ENCODE measurements at regions not wholly inside any gene's neighbourhood (a gene's known extent, or its start where the extent isn't known, plus 50 kb on each side); places are given as distances from the start of the nearest gene placed in this dataset.
"Not testable (repeated sequence)": the region's sequence is repeated elsewhere in the genome, so short reads cannot be mapped to it uniquely, and the experiment has no call there.

DNA sequence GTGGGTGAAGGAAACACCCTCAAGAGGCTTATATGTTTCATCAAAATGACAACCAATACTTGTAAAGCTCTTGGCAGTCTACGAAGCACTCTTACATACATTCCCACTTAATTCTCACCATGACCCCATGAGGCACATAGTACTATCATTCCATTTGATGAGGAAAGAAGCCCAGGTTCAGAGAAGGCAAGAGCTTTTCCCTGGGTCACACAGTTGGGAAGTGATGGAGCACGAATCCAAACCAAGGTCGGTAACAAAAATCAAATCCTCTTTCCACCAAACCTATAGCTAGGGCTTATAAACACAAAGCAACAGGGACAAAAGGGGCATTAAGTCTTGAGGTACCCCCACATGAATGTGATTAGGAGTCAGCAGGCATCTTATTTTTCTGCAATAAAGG is 187.1 kb downstream of the UACA start:
- DNase-seq, result no peak

DNA sequence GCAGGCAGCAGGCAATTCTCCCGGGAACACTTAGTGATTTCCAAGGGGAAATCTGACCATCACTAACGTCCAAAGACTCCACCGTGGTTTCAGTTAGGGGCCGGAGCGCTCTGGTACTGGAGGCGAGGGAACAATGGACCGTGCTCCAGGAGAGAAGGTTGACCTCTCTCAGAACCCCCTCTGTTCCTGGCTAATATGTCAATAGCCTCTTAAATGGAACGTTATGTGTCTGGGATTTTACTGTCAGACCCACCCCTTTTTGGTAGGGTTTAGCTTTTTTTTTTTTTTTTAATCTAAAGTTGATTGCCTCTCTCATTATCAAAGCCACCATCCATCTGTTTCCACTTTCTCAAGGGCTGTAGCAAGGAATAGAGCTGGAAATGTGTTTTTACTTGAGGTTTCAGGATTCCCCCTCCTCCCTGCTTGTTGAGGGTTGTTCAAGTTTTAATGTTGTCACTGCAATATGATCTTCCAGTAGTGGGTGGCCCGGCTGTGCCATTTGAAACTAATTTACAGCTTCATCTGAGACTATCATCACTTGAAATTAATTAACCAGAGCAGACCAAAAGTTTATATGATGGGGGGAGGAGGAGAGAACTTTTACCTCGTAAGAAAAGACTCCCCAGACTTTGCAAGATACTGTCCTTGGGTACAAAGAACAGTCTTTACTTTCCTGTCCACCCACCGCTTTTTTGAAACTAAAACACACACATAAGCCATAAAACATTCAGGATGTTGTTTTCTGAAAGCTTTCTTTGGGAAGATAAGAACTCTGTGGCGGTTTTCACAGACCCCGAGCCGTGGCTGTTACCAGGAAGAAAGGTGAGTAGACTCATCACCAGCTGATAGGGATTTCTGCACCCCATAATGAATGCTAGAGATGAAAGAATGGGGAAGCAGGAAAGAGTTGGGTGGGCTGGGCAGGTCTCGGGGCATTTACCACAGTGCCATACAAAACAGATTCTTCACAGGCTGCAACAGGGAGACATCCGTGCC is 187.8 kb downstream of the UACA start:
- peak; percentile 57 for DNase-seq

DNA sequence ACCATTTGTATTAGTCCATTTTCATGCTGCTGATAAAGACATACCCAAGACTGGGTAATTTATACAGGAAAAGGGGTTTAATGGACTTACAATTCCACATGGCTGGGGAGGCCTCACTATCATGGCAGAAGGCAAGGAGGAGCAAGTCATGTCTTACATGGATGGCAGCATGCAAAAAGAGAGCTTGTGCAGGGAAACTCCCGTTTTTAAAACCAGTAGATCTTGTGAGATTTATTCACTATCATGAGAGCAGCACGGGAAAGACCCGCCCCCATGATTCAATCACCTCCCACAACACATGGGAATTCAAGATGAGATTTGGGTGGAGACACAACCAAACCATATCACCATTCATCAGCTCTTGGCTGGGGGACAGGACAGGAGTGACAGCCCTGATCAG is 189.0 kb downstream of the UACA start:
- not testable (repeated sequence) for DNase-seq

DNA sequence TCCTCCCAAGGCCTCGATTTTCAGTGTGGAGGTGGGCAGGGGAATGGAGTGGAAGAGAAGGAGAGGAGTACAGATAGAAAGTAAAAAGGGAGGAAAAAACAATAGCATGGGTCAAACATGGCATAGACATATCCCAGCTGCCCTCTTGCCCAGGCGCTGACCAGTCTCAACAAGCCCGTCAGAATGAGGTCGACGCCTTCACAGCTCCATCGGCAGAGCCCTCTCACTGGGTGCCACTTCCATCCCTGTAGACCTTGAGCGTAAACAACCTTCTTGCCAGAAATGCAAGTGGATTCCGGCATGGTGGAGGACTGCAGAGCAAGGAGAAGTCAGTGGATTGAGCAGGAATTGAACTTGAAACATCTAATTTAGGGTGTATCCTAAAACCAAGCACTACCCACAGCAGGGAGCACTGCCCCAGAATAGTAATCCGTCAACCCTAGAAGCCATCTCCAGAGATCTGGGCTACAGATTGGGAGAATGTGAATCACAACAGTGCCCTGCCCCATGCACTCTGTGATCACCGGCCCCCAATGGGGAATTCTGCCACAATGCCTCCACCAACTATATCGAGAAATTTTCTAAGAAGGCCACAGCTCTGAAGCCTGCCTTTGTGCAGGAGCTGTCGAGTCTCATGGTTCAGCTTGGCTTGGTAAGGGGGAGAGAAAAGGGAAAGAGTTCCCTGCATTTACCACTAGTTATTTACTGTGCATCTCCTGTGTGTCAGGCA is 190.1 kb downstream of the UACA start:
- DNase-seq, result no peak

DNA sequence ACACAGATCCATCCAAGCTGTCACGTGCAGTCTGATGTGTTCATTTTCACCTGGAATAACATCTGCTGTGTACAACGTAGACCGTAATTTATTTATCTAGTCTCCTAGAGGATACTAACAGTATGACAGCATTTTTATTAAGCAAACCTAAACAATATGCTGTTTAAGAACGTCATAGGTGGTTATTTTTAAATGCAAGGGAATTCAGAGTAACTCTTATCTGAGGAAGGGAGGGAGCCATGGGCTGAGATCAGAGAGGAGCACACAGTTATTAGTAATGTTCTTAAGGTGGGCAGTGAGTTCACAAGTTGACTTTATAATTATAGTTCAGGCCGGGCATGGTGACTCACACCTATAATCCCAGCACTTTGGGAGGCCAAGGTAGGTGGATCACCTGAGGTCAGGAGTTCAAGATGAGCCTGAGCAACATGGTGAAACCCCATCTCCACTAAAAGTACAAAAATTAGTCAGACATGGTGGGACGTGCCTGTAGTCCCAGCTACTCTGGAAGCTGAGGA is 193.6 kb downstream of the UACA start:
- no peak for DNase-seq

DNA sequence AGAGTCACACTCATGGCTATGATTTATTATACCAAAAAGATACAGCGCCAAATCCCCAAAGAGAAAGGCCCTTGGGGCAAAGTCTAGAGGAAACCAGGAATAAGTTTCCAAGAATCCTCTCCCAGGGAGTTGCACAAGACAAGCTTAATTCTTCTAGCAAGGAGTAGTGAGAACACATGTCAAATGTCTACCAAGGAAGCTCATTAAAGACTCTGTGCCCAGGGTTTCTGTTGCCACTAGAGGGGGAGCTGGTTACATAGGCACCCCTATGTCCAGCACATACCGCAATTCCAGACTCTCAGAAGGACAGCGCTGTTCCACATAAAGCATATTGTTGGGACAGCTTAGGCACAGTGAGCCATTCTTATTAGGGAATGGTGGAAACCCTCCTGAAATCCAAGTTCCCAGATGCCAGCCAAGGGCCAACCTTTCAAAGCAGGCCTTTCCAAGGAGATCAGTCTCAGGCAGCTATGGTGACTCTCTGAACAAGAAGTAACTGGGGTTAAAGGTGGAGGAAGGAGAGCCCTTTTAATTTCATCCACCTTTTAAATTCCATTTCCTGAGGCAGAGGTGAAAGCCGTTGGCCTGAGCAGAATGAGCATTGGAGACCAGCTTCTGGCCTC is 194.2 kb downstream of the UACA start:
- DNase-seq, result no peak

DNA sequence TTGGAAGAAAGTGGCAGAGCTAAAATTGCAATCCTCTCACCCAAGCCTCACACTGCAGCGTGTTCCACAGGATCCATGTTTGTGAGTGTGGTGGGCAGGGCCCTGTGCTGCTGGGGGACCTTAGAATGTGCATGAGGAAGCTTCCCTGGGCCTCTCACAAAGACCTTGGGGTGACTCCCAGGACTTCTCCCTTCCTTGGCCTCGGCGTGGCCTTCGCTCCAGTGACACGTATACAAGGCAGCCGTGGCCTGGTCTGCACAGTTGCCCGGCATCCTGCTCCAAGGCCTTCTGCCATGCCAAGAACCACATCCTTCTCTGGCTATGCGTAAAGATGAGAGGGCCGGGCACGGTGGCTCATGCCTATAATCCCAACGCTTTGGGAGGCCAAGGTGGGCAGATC is 196.4 kb downstream of the UACA start:
- no peak for DNase-seq

DNA sequence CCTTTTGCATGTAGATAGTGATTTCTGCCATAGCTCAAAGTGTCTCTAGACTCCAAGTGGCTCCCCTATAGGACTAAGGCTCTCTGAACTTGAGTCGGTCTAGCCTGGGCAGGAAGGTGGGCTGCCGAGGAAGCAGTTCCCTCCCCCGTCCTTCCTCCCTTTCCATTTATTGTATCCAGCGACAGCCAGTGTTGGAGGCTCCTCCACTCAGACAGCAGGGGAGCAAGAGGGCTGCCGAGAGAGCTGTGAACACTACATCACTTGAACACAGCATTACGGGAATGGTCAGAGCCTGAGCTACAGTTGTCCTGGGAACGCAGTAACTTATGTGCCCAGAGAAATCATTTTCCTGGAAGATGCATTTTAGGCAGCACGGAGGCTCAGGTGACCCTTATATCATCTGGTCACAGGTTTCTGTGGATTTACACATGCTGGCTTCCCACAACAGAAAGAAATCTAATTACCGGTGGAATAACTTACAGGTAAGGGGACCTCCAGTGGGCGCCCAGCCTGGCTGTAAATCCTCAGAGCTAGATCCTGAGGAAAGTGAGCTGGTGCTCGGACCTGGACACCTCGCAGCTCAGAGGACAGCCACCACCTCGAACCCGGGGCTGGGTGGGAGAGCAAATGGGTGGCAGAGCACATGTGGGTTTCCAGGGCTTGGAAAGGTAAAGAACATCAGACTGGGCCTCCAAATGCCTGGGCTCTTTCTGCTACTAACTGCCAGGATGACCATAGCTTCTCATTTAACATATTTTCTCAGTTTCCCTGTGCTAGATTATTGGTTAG is 197.1 kb downstream of the UACA start:
- DNase-seq, result peak; percentile 59

DNA sequence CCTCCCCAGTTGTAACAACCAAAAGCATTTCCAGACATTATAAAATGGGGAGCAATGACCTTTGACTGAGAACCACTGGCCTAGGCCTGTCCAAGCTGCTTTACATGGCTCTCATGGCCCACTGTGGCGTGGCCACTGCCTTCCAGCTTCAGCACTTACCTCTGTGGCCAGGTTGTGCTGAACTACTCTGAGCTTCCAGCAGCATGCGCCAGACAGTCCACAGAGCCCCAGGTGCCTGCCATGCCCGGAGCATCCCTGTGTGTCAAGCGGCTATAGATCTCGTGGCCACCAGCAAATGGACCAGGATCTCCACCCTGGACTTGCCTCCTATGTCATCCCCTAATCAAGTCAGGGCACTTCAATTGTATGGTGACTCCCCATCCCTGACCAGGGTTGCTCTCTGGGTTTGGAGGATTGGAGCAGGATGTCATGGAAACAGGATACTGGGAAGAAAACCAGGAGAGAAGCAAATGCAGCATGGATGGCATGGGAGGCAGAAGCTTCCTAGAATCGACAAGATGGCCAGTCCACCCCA is 199.7 kb downstream of the UACA start:
- no peak for DNase-seq

DNA sequence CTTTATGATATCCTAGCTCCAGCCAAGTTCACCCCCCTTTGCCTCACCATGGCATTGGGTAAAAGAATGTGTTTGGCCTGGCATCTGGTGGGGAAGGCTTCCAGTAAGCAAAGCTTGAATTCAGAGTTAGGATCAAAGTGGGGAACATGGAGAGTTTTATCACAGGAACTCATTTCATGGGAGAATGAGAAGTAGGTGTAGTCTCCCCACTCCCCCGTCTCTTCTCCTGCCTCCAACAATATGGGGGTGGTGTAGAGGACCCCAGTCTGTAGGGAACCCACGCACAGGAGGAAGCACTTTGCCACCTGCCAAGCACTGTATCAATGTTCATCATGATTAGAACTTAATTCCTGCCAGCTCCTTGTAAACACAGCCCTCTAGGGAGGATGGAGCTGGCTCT is 200.5 kb downstream of the UACA start:
- DNase-seq, result no peak

DNA sequence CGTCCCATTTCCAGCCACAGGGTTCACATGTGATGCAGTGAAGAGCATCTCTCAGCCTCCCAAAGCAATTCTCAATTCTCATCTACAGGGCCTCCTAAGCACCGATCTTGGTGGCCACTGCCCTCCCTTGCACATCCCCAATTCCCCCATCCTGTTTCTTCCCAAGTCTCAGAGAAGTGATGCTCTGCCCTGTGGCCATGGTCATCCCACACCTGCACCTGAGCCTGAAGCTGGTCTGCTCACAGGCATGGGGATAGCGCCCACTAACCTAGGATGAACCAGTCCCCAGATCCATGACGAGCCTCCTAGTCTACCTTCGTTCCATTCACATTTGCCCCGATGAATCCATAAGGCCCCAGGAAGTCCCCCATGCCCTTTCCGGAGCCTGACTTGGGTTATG is 201.5 kb downstream of the UACA start:
- no peak for DNase-seq

DNA sequence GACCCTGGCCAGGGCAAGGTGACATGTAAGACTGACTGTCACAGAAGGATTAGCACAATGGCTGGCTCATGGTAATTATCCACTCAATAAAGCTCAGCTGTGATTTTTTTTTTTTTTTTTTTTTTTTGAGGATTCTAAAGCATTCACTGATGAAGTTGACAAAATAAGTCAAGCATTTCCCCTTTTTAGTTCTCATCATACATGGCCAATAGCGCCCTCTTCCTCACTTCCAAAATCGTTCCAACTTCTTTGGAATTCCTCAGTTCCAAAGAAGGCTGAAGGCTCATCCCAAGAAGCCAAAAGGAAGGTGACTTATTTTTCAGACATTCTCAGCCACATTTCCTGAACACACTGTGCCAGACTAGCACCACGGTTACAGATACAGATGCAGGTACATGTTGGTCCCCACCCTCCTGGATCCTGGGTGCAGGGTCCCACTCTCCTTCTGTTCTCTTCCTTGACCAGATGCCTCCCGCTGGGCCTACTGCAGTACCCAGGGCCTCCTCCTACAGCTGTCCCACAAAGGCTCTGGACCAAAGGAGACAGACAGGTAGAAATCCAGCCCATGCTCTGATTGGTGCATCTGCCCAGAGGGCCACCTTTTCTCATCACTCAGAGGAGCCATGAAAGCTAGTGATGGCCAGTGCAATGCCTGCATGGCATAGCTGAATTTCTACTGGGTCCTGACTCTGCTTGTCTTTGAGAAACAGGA is 202.6 kb downstream of the UACA start:
- no peak for DNase-seq

DNA sequence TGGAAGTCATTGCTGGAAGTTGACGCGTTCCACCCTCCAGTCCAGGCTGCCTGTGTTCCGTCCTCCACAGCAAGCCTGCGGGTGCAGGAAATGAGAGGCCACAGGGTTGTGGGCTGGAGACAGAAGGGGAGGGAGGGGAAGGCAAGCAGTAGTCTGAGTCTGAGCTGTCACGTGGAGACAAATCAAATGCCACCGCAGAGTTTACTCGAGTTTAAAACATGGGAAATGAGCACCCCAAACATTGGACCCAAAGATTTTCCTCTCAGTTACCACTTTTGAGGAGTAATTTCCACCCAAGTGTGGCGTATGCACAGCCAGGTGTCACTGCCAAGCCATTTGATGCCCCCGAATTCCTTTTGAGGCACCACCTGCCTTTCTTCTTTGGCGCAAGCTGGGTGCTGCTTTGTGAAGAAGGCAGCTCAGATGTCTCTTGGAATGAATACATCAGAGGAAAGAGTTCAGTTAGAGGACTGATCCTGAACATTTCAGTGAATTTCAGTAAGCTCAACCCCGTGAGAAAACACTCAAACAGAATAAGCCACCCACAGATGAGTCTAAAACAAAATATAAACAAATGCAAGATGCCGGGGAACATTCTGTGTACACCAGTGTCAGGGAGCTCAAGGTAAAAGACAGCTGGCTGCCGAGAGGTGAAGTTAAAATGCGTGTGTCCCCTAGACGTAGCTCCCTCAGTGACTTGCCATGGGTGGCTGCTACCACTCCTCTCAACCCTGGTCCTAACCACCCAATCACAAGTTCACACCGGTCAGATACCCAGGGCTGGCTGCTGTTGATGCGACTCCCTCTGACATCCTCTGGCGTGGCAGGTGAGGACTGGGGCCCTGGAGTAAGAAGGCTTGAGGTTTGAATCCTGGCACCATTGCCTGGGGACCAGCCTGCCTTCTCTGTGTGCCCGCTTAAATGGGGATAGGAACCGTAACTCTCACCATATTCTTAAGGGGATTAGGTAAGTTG is 203.8 kb downstream of the UACA start:
- peak; percentile 78 for DNase-seq

DNA sequence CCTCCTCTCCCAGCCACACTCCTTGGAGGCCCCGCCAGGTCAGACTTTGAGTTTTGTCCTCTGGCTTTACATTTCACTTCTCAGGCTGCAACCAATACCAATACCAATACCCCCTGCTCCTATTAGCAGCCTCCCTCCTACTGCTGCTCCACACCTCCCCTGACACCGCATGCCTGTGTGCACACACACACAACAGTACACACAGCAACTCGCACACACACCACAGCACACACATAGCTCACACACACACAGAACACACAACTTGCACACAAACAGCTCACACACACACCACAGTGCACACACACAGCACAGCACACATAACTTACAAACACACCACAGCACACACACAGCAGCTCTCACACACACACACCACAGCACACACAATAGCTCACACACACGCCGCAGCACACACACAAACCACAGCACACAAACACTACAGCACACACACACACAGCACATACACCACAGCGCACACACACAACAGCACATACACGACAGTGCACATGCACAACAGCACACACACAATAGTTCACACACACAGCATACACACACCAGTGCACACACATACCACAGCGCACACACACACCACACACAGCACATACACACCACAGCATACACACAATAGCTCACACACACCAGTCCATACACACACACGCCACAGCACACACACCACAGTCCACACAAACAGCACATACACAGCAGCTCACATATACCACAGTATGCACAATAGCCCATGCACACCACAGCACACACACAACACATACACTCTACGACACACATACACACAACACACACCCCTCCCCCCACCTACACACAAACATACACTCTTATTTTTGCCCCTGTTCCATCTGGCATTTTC is 204.7 kb downstream of the UACA start:
- DNase-seq, result no peak

DNA sequence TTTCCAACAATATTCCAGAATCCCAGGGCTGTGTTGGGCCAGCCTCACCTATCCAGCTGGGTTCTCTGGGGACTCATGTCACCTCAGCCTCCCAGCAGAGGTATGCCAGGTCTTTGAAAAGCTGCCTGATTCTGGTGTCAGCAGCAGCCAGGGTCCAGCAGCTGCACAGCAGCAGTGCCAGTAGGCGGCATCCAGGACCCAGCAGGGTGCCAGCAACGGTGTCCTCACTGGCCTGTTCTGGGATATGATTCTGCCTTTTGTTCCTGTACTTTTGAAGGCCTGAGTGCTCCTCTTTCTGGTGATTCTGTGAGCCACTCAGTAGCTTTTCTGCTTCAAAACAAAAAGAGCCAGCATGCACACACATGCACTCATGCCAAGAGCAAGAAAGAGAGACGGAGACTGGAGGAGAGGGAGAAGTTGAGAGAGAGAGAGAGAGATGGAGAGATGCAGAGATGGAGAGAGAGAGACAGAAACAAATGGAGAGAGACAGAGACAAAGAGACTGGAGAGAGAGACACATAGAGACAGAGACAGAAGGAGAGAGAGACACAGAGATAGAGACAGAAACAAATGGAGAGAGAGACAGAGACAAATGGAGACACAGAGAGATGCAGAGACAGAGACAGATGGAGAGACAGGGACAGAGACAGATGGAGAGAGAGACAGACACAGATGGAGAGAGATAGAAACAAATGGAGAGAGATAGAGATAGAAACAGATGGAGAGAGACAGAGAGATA is 205.7 kb downstream of the UACA start:
- DNase-seq, result no peak

DNA sequence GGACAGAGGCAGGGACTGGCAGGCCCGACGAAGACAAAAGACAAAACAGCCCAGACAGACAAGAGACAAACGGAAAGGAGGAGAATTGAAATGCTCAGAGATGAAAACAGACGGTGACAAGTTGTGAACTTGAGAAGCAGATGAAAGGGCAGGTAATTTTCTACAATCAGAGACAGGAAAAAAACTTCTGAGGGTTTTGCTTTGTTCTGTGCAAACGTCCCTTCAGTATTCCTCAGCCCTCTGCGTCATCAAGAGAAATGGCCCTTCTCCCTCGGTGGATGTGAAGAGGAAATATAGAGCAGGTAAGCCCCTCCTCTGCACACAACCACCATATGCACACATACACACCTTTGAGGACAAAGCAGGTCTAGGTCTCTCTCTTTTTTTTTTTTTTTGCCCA is 206.6 kb downstream of the UACA start:
- no peak for DNase-seq

DNA sequence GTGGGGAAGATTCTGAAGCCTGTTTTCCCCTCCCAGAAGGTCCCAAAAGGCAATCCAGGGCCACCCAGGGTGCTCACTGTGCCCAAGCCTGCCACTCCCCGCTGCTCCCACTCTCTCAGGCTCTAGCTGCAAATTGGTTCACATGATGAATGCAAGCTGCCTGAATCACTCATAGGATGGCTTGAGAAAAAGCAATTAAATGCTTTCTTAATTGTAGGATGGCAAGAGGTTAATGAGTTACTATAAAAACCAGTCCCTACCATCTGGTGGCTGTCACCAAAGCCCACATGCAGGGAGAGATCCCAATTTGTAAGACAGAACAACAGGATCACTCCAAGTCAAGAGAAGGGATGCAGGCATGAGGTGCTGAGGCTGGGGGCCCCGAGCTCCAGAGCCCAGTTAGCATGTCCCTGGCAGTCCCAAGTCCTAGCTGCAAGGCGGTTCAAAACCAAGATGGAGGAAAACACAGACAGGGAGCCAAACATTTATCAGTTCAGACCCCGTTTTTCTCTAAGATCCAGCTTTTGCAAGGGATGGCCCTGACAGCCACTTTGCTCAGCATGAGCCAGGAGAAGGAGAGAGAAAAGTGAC is 207.1 kb downstream of the UACA start:
- no peak for DNase-seq

DNA sequence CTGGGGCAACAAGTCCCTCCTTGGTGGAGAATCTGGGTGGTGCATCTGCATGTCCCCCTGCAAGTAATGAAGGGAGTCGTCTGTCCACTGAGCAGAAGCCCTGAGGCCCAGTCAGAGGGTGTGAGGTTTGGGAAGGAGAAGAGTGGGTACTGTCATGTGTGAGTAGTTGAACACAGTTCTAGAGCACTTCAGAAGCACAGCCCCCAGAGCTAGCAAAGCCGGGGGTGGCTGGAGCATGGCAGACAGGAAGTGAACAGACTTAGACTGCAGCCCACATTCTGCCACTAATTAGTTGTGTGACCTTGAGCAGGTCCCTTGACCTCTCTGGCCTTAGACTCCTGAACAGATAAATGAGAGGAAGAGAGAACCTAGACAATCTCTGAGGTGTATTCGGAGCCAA is 207.6 kb downstream of the UACA start:
- DNase-seq, result no peak

All from femur (tissue), 1 donor.